ENCODE measurements at regions not wholly inside any gene's neighbourhood (a gene's known extent, or its start where the extent isn't known, plus 50 kb on each side); places are given as distances from the start of the nearest gene placed in this dataset.
"Not testable (repeated sequence)": the region's sequence is repeated elsewhere in the genome, so short reads cannot be mapped to it uniquely, and the experiment has no call there.

DNA sequence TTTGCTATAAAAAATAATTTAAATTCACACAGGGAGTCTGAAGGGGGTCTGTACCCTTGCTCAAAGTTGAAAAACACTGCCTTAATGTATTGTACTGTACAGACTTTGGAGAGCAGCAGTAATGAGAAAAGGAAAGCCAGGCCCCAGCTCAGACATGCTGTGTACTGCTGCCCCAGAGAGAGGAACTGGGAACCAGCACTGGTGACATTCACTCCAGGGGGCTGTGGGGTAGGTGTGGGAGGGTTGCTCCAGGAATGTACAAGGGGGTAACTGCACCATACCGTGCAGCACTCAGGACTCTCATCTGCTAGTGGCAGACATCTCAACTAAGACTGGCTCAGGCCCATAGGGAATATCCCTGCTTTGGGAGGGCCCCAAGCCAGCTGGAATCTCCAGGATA lies 146.0 kb upstream of the RMP24 start:
- peaks cover 4% of the 10 kb centered on the region; the same call in 1 of the 2 replicates for H3K9me3 ChIP-seq (ENCODE audit: control insufficient read depth, insufficient read depth, low read depth, low read length)
- no peaks in the 10 kb centered on the region for H3K36me3 ChIP-seq (ENCODE audit: control insufficient read depth, insufficient read depth, low read length)
- H3K27ac ChIP-seq (ENCODE audit: low read depth, low read length): peak overlapping the region; percentile 97
- H3K27me3 ChIP-seq (ENCODE audit: control insufficient read depth, insufficient read depth, low read length): no peaks in the 10 kb centered on the region
- H3K4me1 ChIP-seq (ENCODE audit: control insufficient read depth, insufficient read depth, low read length): peaks cover 43% of the 10 kb centered on the region
- H3K9ac ChIP-seq (ENCODE audit: low read length): peak overlapping the region; percentile 71
- no peak overlapping the region for H3K4me3 ChIP-seq (ENCODE audit: low read depth, low read length)

DNA sequence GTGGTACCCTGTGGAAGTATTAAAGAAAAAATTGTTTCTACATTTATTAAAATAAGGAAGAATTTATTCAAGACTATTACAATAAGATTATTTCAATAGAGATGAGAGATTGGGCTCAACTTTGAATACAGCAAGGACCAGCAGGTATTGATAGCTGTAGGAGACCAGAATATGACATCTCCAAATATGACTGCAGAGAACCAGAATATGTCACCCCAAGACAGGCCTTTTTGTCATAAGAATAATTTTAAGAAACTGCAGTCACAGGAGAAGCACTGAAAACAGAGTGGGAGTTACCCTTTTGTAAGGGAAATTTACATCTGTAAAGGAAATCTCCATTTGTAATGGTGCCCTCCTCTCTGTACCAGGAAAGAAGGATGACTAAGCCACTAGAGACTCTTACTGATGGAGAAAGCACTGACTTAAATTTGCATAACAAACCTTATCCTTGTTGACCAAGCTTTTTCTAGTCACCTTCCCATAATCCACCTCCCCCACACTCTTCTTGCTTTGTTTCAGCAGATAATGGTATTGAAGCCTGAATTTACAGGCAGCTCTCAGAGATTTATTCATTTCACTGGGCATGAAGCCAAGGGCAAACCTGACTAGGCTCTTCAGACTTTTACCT lies 145.1 kb upstream of the RMP24 start:
- H3K9me3 ChIP-seq (ENCODE audit: control insufficient read depth, insufficient read depth, low read depth, low read length): peaks cover 10% of the 10 kb centered on the region; the same call in 1 of the 2 replicates
- H3K4me3 ChIP-seq (ENCODE audit: low read depth, low read length): peak overlapping the region; percentile 21; the same call in 1 of the 2 replicates
- H3K4me1 ChIP-seq (ENCODE audit: control insufficient read depth, insufficient read depth, low read length): peaks cover 45% of the 10 kb centered on the region
- no peaks in the 10 kb centered on the region for H3K36me3 ChIP-seq (ENCODE audit: control insufficient read depth, insufficient read depth, low read length)
- no peaks in the 10 kb centered on the region for H3K27me3 ChIP-seq (ENCODE audit: control insufficient read depth, insufficient read depth, low read length)
- H3K27ac ChIP-seq (ENCODE audit: low read depth, low read length): peak overlapping the region; percentile 98
- peak overlapping the region; percentile 86 for H3K9ac ChIP-seq (ENCODE audit: low read length)

DNA sequence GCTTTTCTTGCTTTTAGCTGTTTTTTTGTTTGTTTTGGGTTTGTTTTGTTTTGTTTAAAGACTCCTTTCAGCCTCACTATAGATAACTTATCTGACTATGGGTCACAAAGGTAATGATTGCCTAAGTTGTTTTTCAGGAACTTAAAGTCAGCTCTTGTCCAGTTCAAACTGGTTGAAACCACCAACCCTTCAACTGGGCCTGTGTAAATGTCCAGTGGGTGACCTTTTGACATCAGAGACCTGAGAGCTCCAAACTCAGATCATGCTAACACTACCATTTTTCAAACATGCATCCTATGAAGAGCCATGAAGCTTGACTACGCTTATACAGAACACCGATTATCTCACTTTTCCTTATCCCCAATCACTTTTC lies 144.6 kb upstream of the RMP24 start:
- Histone ChIP-seq H3K9ac (ENCODE audit: low read length) (peak overlapping the region; percentile 86), H3K27me3 (ENCODE audit: control insufficient read depth, insufficient read depth, low read length) (no peaks in the 10 kb centered on the region), H3K36me3 (ENCODE audit: control insufficient read depth, insufficient read depth, low read length) (no peaks in the 10 kb centered on the region), H3K4me3 (ENCODE audit: low read depth, low read length) (no peak overlapping the region), H3K4me1 (ENCODE audit: control insufficient read depth, insufficient read depth, low read length) (peaks cover 48% of the 10 kb centered on the region), H3K9me3 (ENCODE audit: control insufficient read depth, insufficient read depth, low read depth, low read length) (peaks cover 15% of the 10 kb centered on the region; the same call in 1 of the 2 replicates), H3K27ac (ENCODE audit: low read depth, low read length) (peak overlapping the region; percentile 98)

DNA sequence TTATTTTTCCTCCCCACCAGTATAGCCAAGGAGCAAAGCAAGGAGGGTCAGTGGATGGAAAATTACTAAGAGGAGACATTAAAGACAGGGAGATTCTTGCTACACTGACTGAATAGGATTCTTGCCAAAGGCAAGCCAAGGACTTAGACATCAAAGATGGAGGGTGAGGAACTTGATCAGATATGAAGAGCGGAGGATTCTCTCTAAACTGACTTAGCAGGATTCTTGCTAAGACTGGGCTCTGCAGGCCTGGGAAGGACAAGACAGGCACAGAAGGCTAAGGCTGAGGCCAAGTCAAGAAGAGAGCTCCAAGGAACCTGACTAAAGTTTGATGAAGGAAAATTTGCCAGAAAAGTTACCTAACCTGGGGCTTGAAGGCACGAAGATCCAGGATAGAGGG lies 143.9 kb upstream of the RMP24 start:
- Histone ChIP-seq H3K4me1 (ENCODE audit: control insufficient read depth, insufficient read depth, low read length) (peaks cover 48% of the 10 kb centered on the region), H3K27ac (ENCODE audit: low read depth, low read length) (peak overlapping the region; percentile 98), H3K27me3 (ENCODE audit: control insufficient read depth, insufficient read depth, low read length) (no peaks in the 10 kb centered on the region), H3K9ac (ENCODE audit: low read length) (peak overlapping the region; percentile 86), H3K4me3 (ENCODE audit: low read depth, low read length) (no peak overlapping the region), H3K36me3 (ENCODE audit: control insufficient read depth, insufficient read depth, low read length) (no peaks in the 10 kb centered on the region), H3K9me3 (ENCODE audit: control insufficient read depth, insufficient read depth, low read depth, low read length) (peaks cover 20% of the 10 kb centered on the region; the same call in 1 of the 2 replicates)

DNA sequence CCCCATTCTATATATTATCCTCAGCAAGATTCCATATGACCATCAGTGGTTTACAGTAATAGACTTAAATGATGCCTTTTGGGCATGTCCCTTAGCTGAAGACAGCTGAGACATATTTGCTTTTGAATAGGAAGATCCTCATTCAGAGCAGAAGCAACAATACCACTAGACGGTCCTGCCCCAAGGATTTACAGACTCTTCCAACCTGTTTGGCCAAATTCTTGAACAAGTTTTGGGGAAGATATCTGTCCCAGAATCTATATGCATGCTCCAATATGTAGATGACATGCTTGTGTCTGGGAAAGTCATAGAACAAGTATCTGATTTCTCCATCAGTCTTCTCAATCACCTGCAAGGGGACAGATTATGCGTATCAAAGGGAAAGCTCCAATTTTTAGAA lies 137.1 kb upstream of the RMP24 start:
- Histone ChIP-seq H3K9me3 (ENCODE audit: control insufficient read depth, insufficient read depth, low read depth, low read length) (peaks cover 39% of the 10 kb centered on the region), H3K4me3 (ENCODE audit: low read depth, low read length) (no peak overlapping the region), H3K36me3 (ENCODE audit: control insufficient read depth, insufficient read depth, low read length) (peaks cover 12% of the 10 kb centered on the region), H3K4me1 (ENCODE audit: control insufficient read depth, insufficient read depth, low read length) (peaks cover 13% of the 10 kb centered on the region; the same call in 1 of the 2 replicates), H3K27ac (ENCODE audit: low read depth, low read length) (no peak overlapping the region), H3K9ac (ENCODE audit: low read length) (no peak overlapping the region), H3K27me3 (ENCODE audit: control insufficient read depth, insufficient read depth, low read length) (no peaks in the 10 kb centered on the region)

DNA sequence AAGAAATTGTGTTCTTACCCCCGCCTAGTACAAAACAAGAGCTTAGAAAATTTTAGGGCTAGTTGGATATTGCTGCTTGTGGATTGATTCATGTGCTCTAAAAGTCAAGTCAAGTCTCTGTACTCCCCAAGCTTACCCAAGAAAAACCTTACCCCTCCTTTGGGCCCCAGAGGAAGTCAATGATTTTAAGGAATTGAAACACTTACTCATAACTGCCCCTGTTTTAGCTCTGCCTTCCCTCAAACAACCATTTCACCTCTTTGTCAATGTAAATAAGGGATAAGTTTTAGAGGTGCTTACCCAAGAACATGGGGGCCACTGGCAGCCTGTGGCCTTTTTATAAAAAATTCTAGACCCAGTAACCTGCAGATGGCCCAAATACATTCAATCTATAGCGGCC lies 136.6 kb upstream of the RMP24 start:
- H3K27ac ChIP-seq (ENCODE audit: low read depth, low read length): no peak overlapping the region
- no peaks in the 10 kb centered on the region for H3K27me3 ChIP-seq (ENCODE audit: control insufficient read depth, insufficient read depth, low read length)
- H3K36me3 ChIP-seq (ENCODE audit: control insufficient read depth, insufficient read depth, low read length): peaks cover 17% of the 10 kb centered on the region
- H3K4me3 ChIP-seq (ENCODE audit: low read depth, low read length): no peak overlapping the region
- peaks cover 13% of the 10 kb centered on the region; the same call in 1 of the 2 replicates for H3K4me1 ChIP-seq (ENCODE audit: control insufficient read depth, insufficient read depth, low read length)
- H3K9ac ChIP-seq (ENCODE audit: low read length): no peak overlapping the region
- peaks cover 44% of the 10 kb centered on the region for H3K9me3 ChIP-seq (ENCODE audit: control insufficient read depth, insufficient read depth, low read depth, low read length)

DNA sequence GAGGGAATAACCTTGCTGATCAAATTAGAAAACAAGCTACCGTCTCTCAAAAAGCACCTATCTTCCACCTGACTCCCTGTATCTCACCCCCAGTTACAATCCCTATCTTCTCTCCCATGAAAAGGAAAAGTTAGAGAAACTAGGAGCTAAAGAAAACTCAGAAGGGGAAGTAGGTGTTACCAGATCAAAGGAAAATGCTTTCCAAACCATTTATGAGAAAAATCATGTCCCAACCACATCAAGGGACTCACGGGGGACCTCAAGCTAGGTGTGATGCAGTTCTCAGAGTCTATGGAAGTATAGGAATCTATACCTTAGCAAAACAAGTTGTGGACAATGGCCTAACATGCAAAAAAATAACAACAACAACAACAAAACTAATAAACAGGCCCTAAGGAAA lies 135.5 kb upstream of the RMP24 start:
- H3K27me3 ChIP-seq (ENCODE audit: control insufficient read depth, insufficient read depth, low read length): no peaks in the 10 kb centered on the region
- no peak overlapping the region for H3K27ac ChIP-seq (ENCODE audit: low read depth, low read length)
- no peak overlapping the region for H3K9ac ChIP-seq (ENCODE audit: low read length)
- peaks cover 24% of the 10 kb centered on the region for H3K36me3 ChIP-seq (ENCODE audit: control insufficient read depth, insufficient read depth, low read length)
- peaks cover 46% of the 10 kb centered on the region for H3K9me3 ChIP-seq (ENCODE audit: control insufficient read depth, insufficient read depth, low read depth, low read length)
- H3K4me1 ChIP-seq (ENCODE audit: control insufficient read depth, insufficient read depth, low read length): peaks cover 7% of the 10 kb centered on the region; the same call in 1 of the 2 replicates
- no peak overlapping the region for H3K4me3 ChIP-seq (ENCODE audit: low read depth, low read length)

DNA sequence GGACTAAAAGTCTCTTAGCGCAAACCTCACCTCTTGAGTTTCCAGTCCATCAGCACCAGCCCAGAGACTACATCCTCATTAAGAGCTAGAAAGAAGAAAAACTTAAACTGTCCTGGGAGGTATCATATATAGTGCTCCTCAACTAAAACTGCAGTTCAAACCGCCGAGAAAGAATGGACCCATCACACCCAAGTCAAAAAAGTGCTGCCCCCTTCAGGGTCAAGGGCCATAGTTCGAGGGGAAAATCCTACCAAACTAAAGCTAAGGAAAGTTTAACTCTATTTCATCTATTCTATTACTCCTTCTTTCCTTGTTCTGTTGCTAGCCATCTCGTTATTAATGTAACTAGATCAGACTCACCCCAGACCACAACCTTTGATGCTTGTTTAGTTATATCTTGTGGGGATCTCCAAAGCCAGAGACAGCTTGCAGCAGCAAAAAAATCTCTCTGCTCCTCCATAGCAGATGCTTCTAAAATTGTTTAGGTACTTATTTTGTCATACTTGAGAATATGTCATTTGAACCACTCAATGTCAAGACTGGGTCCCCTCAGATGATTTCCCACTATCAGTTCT lies 134.5 kb upstream of the RMP24 start:
- Histone ChIP-seq H3K36me3 (ENCODE audit: control insufficient read depth, insufficient read depth, low read length) (peaks cover 28% of the 10 kb centered on the region), H3K27ac (ENCODE audit: low read depth, low read length) (no peak overlapping the region), H3K9ac (ENCODE audit: low read length) (no peak overlapping the region), H3K4me1 (ENCODE audit: control insufficient read depth, insufficient read depth, low read length) (no peaks in the 10 kb centered on the region; the same call in 1 of the 2 replicates), H3K27me3 (ENCODE audit: control insufficient read depth, insufficient read depth, low read length) (no peaks in the 10 kb centered on the region), H3K9me3 (ENCODE audit: control insufficient read depth, insufficient read depth, low read depth, low read length) (peaks cover 41% of the 10 kb centered on the region), H3K4me3 (ENCODE audit: low read depth, low read length) (no peak overlapping the region)

DNA sequence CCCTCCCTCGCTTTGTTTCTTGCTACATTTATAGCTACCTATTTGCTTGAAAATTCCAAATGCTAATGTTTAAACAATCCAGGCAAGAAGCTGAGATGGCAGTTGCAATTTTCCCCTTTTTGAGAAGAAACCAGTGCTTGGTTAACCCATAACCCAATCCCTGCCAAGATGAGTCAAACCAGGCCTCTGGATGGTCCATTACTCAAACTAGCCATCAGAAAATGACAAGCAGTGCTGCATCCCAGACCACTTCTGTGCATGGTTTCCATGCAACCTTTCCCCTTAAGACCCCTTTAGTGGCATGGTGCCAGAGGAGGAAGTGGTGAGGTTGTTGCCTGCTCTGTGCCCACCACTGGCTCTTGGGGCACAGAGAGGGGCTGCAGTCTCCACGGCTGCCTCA lies 131.2 kb upstream of the RMP24 start:
- H3K27me3 ChIP-seq (ENCODE audit: control insufficient read depth, insufficient read depth, low read length): no peaks in the 10 kb centered on the region
- H3K9me3 ChIP-seq (ENCODE audit: control insufficient read depth, insufficient read depth, low read depth, low read length): peaks cover 46% of the 10 kb centered on the region
- H3K9ac ChIP-seq (ENCODE audit: low read length): no peak overlapping the region
- no peak overlapping the region for H3K4me3 ChIP-seq (ENCODE audit: low read depth, low read length)
- H3K36me3 ChIP-seq (ENCODE audit: control insufficient read depth, insufficient read depth, low read length): peaks cover 30% of the 10 kb centered on the region
- H3K27ac ChIP-seq (ENCODE audit: low read depth, low read length): no peak overlapping the region
- no peaks in the 10 kb centered on the region for H3K4me1 ChIP-seq (ENCODE audit: control insufficient read depth, insufficient read depth, low read length)

DNA sequence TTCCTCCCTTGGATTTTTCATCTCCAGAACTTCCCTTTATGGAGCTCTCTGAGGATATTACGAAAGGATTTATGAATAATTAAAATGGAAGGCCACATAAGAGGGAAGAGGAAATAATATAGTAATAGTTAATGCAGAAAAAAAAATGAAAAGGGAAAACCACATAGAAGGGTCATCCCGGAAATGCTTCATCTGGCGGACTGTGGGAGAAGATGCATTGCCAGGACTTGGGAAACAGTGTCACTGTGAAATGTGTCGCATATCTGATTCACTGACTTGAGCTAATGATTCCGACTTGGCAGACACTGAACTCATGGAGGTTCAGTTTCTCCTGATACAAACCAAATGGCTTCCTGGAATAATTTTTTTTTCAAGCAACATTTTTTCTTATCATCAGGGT lies 129.9 kb upstream of the RMP24 start:
- no peaks in the 10 kb centered on the region for H3K4me1 ChIP-seq (ENCODE audit: control insufficient read depth, insufficient read depth, low read length)

DNA sequence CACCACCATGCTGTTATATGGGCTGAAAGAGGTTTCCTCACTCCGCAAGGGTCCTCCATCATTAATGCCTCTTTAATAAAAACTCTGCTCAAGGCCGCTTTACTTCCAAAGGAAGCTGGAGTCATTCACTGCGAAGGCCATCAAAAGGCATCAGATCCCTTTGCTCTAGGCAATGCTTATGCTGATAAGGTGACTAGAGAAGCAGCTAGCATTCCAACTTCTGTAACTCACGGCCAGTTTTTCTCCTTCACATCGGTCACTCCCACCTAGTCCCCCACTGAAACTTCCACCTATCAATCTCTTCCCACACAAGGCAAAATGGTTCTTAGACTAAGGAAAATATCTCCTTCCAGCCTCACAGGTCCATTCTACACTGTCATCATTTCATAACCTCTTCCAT lies 124.2 kb upstream of the RMP24 start:
- peak overlapping the region; percentile 83 for H3K9ac ChIP-seq (ENCODE audit: low read length)
- not testable (repeated sequence) for H3K9me3 ChIP-seq (ENCODE audit: control insufficient read depth, insufficient read depth, low read depth, low read length); H3K4me3 ChIP-seq (ENCODE audit: low read depth, low read length)

More for the DNA sequence above, 129.9 kb upstream of the RMP24 start:
- Histone ChIP-seq H3K27ac (ENCODE audit: low read depth, low read length) (no peak overlapping the region), H3K36me3 (ENCODE audit: control insufficient read depth, insufficient read depth, low read length) (peaks cover 30% of the 10 kb centered on the region), H3K9me3 (ENCODE audit: control insufficient read depth, insufficient read depth, low read depth, low read length) (peaks cover 43% of the 10 kb centered on the region), H3K9ac (ENCODE audit: low read length) (no peak overlapping the region), H3K27me3 (ENCODE audit: control insufficient read depth, insufficient read depth, low read length) (no peaks in the 10 kb centered on the region), H3K4me3 (ENCODE audit: low read depth, low read length) (no peak overlapping the region)

More for the DNA sequence above, 124.2 kb upstream of the RMP24 start:
- peak overlapping the region; percentile 92; the same call in 1 of the 2 replicates for H3K27ac ChIP-seq (ENCODE audit: low read depth, low read length)
- not testable (repeated sequence) for H3K36me3 ChIP-seq (ENCODE audit: control insufficient read depth, insufficient read depth, low read length); H3K27me3 ChIP-seq (ENCODE audit: control insufficient read depth, insufficient read depth, low read length)
- peaks cover 49% of the 10 kb centered on the region for H3K4me1 ChIP-seq (ENCODE audit: control insufficient read depth, insufficient read depth, low read length)
